HG03469 (cell line): ENCODE measurements at regions not wholly inside any gene's neighbourhood (a gene's known extent, or its start where the extent isn't known, plus 50 kb on each side); places are given as distances from the start of the nearest gene placed in this dataset.
"Not testable (repeated sequence)": the region's sequence is repeated elsewhere in the genome, so short reads cannot be mapped to it uniquely, and the experiment has no call there.

Source experiments
- ATAC-seq: cut with Tn5 transposase; IDR thresholded peaks from one replicate; pipeline ENCODE4 v1.9.1; 2021; ENCODE audit warnings: mild to moderate bottlenecking, moderate library complexity, moderate number of reproducible peaks; ENCODE audit not compliant: unreplicated experiment

GRCh38 chr11:130550150-130550549 is 101.7 kb downstream of the ADAMTS15 start:
- ATAC-seq, result no peak

DNA sequence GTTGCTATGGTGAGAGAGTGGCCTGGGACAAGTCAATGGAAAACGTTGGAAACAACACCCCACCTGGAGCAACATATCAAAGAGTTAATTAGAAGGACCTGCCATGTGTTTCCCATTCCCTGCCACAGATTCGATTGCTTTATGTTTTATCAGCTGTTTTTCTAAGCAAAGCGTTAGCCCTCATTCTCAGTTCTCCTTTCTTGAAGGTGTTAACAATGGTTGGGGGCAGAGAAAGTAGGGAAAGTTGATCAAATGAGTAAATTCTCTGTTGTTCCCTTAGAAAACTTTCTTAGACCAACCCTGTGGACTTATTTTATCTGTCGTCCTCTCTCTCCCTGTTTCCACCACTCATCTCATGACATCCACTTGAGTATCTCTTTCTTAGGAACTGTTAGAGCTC is 102.5 kb downstream of the ADAMTS15 start:
- no peak for ATAC-seq

GRCh38 chr11:130551388-130551787 is 102.9 kb downstream of the ADAMTS15 start:
- no peak for ATAC-seq

DNA sequence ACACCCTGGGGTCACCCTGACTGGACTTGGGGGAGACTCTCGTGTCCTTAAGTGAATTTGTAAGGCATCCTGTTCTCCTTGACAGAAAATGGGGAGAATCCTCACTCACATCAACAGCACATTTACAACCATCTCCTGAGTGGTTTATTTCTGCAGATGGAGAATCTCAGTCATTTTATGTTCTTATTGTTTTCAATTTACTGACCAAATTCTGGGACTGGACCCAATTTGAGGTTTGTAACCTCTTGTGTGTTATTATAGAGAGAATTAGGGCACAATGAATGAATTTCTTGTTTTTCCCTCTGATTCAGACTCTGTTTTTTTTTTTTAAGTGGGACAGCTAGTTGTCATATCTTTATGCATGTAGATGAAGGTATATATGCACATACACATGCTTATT is 104.9 kb downstream of the ADAMTS15 start:
- no peak for ATAC-seq

DNA sequence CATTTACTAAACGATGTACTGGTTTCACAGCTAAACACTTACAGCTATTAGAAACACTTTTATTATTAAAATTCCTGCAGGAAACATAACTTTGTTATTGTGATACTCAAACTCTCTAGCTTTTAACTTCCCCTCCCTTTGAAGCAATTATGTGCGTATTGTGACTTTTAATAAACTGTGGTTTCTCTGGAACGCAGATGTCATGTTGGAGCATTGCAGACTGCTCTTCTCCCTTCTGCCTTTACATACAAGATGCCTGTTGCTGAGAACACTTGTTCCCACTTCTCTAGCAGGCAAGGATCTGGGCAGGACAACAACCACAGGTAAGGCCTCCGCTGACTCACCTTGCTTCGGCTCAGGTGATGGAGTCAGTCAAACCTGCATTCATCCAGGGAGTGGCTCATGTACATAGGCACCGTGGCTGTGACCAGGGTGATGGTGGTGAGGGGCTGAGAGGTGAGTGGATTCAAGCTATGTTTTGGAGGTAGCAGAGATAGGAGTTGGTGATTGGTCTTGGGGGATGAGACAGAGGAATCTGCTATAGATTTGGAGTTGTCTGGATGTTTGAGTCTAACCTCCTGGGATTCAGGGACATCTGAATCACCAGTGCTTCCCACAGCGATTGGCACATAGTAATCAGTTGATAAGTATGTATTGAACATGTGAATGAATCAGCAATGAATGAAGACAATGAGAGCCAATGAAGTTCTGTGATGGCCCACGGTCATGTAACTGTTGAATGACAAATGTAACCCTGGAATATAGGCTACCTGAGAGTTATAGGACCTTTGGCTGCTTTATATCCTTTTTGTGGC is 106.0 kb downstream of the ADAMTS15 start:
- no peak for ATAC-seq

GRCh38 chr11:130555251-130555841 is 106.9 kb downstream of the ADAMTS15 start:
- no peak for ATAC-seq

GRCh38 chr11:130560000-130560780 is 111.7 kb downstream of the ADAMTS15 start:
- no peak for ATAC-seq

- no peak for ATAC-seq
Measured at GRCh38 chr11:130560781-130561109, 112.3 kb downstream of the ADAMTS15 start.

- ATAC-seq, result no peak
Measured at GRCh38 chr11:130561441-130561881, 113.0 kb downstream of the ADAMTS15 start.

DNA sequence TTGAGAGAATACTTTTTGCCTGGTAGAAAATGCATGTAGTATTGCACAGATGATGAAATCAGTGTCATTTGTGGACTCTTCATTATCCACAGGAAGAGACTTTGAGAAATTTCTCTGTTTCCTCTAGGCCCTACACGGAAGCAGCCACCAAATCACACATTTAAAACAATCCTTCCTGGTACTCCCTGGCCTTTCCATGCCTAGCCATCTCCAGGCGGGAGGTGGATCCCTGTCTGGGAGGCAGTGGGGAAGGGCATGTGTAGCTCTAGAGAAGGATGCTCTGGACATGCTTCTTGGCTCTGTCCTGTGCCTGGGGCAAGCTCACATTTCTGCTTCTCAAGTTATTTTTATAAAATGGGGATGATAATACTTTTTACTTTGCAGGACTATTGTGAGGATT is 114.1 kb downstream of the ADAMTS15 start:
- ATAC-seq, result no peak

DNA sequence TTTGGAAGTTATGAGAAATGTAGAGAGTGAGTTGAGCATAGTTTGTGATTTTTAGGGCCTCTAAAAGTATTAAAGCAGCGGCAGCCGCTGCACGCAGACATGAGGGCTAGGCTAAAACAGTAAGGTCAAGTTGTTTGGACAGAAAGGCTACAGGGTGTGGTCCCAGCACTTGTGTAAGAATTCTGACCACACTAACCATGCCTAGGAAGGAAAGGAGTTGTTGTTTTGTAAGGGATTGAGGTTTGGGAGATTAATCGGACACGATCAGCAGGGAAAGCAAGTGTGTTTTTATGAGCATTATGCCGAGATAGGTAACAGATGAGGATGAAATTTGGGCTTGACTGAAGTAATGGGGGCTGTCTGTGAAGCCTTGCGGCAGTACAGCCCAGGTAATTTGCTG is 117.9 kb downstream of the ADAMTS15 start:
- ATAC-seq, result not testable (repeated sequence)

- ATAC-seq, result no peak
Measured at GRCh38 chr11:130571519-130571918, 123.1 kb downstream of the ADAMTS15 start.

- no peak for ATAC-seq
Measured at GRCh38 chr11:130571947-130572584, 123.6 kb downstream of the ADAMTS15 start.

DNA sequence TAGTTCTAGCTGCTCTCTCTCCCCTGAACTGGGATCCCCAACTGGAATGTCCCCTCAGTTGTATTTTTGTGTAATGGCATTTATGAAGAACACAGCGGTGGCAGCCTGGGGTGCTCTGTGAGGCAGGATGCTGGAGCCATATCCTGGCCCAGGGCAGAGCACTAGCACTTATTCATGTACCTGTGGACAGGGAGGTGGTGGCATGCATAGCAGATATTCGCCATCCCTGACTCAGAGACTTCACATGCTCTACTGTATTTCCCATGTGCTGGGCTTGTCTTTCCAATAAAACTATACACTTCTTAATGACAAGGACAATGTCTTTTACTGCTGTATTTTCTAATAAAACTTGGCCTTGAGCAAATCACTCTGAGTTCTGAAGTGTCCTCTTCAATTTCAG is 125.3 kb downstream of the ADAMTS15 start:
- ATAC-seq, result no peak

GRCh38 chr11:130574740-130575139 is 126.3 kb downstream of the ADAMTS15 start:
- ATAC-seq, result no peak

DNA sequence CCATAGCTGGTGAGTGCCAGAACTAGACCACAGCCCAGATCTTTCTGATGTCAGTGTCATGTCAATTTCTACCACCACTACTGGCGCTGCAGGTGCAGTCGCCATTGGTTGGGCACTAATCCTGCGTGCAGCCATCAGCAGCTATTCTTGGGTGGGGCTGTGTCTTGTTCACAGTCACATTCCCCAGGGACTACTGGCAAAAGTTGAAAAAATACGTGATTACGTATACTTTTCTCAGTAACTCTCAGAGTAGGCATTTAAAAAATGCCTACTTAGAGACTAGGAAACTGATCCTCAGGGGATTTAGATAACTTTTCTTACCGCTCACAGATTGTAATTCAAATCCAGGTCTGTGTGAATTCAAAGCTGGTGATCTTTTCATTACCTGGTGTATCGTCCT is 127.7 kb downstream of the ADAMTS15 start:
- no peak for ATAC-seq

DNA sequence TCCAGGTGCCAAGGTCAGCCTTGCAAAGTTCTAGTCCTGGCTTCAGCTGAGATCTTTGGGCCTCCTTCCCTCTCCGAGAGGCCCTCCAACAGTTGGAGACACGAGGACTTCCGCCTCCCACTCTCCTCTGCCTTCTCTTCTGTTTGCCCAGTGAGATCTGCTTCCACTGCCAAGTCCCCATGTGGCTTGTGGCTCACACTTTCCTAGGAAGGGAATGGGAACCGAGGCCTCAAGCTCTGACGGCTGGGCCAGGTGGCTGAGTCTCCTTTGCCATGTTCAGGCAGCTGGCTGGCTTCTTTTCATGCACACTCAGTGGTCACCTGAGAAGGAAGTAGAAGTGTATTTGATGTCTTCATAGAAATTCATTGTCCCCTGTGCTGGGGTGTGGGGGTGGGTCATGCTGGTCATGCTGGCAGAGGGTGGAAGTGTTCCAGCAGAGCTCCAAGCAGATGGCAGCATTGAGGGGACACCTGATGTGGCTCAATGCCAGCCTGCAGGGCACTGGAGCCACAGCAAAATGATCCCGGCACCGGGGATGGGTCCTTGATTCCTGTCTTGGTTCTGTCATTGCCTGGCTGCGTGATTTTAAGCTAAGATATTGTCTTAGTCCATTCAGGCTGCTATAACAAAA is 130.4 kb downstream of the ADAMTS15 start:
- ATAC-seq, result no peak

GRCh38 chr11:130580372-130580771 is 131.9 kb downstream of the ADAMTS15 start:
- ATAC-seq, result no peak

- ATAC-seq, result no peak
Measured at GRCh38 chr11:130580891-130581492, 132.5 kb downstream of the ADAMTS15 start.

DNA sequence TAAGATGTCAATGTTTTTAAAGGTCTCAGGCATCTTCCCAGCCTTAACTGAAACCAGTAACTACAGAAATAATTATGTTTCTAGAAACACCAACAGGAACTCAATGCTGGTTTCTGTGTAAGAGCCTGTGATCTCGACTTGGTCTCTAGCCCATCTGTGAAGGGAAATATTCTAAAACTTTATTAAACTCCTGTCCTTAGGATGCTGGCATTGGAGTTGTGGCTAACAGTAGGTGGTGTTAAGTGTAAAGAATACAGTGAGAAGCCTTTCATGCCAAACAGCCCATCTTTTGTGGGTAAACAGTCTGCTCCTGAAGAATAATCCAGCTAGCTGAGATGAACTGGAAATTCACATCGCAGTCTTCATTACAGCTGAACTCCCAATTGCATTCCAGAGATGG is 133.2 kb downstream of the ADAMTS15 start:
- ATAC-seq, result no peak
